NCI-H1417 treated with DMSO at 0.1 percent for 48 hours (cell line): ENCODE measurements at regions not wholly inside any gene's neighbourhood (a gene's known extent, or its start where the extent isn't known, plus 50 kb on each side); places are given as distances from the start of the nearest gene placed in this dataset.

Experiments
- DNase-seq: peaks from one replicate; lab custom pipeline; 2025; lab: John Stamatoyannopoulos, UW

GRCh38 chr2:63780518-63781155, 61.1 kb upstream of the UGP2 start:
- DNase-seq = no peak

DNA sequence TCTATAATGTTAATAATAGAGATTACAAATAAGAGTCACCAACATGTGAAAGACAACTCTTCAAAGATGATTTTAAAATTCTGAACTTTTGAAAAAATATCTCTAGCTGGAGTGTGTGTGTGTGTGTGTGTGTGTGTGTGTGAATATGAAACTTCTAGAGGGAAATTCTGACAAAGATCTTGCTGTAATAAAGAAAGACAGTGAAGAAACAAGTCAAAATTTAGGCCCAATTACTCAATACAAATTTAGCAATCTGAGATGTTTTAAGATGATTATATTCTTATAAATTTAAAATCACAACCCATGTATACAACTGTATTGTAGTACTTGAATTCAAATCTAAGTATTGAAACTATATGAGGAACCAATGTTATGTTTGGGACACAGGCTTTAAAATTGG, 57.2 kb upstream of the UGP2 start:
- no peak for DNase-seq

DNA sequence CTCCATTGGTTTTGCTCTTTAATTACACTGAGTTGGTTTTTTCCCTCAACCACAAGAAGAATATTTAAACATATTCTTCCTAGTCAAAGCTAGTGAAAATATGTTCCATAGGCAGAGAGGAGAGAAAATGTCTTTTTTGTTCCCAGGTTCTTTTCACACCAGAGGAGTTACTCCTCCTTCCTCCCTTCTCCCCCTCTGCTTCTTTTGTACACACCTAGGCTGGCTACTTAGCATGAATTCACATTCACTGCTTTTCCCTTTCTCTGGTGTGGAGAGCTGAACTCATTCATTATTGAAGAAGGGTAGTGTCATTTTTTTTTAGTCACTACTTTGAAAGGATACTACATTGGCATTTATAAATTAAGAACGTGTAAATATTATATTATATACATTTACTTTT, 56.6 kb upstream of the UGP2 start:
- no peak for DNase-seq

- no peak for DNase-seq
These were observed 55.2 kb upstream of the UGP2 start for GRCh38 chr2:63786471-63786870.

- DNase-seq = no peak
These were observed 53.6 kb upstream of the UGP2 start for GRCh38 chr2:63788071-63788470.

GRCh38 chr2:63789338-63790020, 52.2 kb upstream of the UGP2 start:
- no peak for DNase-seq

DNA sequence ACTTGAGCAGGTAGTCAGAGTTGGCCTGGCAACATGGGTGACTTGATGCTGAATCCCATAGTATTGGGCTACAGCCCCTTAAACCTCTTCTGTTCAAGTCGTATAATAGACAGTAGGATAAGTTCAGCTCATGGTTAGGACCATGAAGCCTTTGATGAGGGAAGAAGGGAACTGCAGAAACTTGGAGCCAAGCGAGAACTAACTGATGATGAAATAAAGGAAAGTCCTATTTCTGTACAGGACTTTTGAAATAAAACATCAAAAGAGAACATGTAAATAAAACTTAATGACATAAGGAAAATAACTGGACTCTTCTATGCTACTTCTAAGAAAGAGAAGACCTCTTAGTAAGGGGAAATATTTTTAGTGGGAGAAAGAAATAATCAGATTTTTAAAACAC, 51.2 kb upstream of the UGP2 start:
- no peak for DNase-seq

GRCh38 chr2:63790906-63791305, 50.8 kb upstream of the UGP2 start:
- DNase-seq = no peak

GRCh38 chr2:63791387-63791786, 50.3 kb upstream of the UGP2 start:
- DNase-seq = no peak
